ENCODE measurements at regions not wholly inside any gene's neighbourhood (a gene's known extent, or its start where the extent isn't known, plus 50 kb on each side); places are given as distances from the start of the nearest gene placed in this dataset.

- Mint-ChIP-seq H3K4me1 (ENCODE audit: low read depth, unreplicated experiment) (peaks cover 32% of the 10 kb centered on the region), H3K9me3 (ENCODE audit: low read depth, unreplicated experiment) (no peaks in the 10 kb centered on the region), H3K27me3 (ENCODE audit: unreplicated experiment) (peaks cover 22% of the 10 kb centered on the region), H3K27ac (ENCODE audit: unreplicated experiment) (no peak overlapping the region), H3K36me3 (ENCODE audit: insufficient read depth, unreplicated experiment) (peaks cover 11% of the 10 kb centered on the region), H3K4me3 (ENCODE audit: low read depth, unreplicated experiment) (no peak overlapping the region)
- CTCF ChIA-PET, result no interaction called here
- no peak for DNase-seq
- intact Hi-C loops (cut with micrococcal nuclease; ENCODE audit: unreplicated experiment), result no loop called here
- TF ChIP-seq CTCF (IDR thresholded peaks at IDR 0.05; ENCODE audit: unreplicated experiment), result no peak
- no TSS peak for BruUV-seq (replicated peaks)
These were observed 266.3 kb downstream of the RPLP1 start for GRCh38 chr15:69718916-69719315.

GRCh38 chr15:69719527-69720240 is 267.1 kb downstream of the RPLP1 start:
- Mint-ChIP-seq H3K9me3 (ENCODE audit: low read depth, unreplicated experiment) (no peaks in the 10 kb centered on the region), H3K4me3 (ENCODE audit: low read depth, unreplicated experiment) (no peak overlapping the region), H3K27ac (ENCODE audit: unreplicated experiment) (no peak overlapping the region), H3K4me1 (ENCODE audit: low read depth, unreplicated experiment) (peaks cover 24% of the 10 kb centered on the region), H3K27me3 (ENCODE audit: unreplicated experiment) (peaks cover 30% of the 10 kb centered on the region), H3K36me3 (ENCODE audit: insufficient read depth, unreplicated experiment) (peaks cover 5% of the 10 kb centered on the region)
- BruUV-seq (replicated peaks), result no TSS peak
- intact Hi-C loops (cut with micrococcal nuclease; ENCODE audit: unreplicated experiment), result loop anchor here (5.0 to 10.0 kb wide), 3 partner anchors 127 to 375 kb away; partner anchors contain the start of gene TLE3
- TF ChIP-seq CTCF (IDR thresholded peaks at IDR 0.05; ENCODE audit: unreplicated experiment), result no peak
- CTCF ChIA-PET, result no interaction called here
- DNase-seq, result no peak

- Mint-ChIP-seq H3K27me3 (ENCODE audit: unreplicated experiment) (peaks cover 39% of the 10 kb centered on the region), H3K4me1 (ENCODE audit: low read depth, unreplicated experiment) (peaks cover 16% of the 10 kb centered on the region), H3K27ac (ENCODE audit: unreplicated experiment) (no peak overlapping the region), H3K9me3 (ENCODE audit: low read depth, unreplicated experiment) (no peaks in the 10 kb centered on the region), H3K4me3 (ENCODE audit: low read depth, unreplicated experiment) (no peak overlapping the region), H3K36me3 (ENCODE audit: insufficient read depth, unreplicated experiment) (peaks cover 5% of the 10 kb centered on the region)
- no peak for TF ChIP-seq CTCF (IDR thresholded peaks at IDR 0.05; ENCODE audit: unreplicated experiment)
- BruUV-seq (replicated peaks), result no TSS peak
- CTCF ChIA-PET, result interaction anchor here (1.0 to 1.3 kb wide), 4 partner anchors 11 to 40 kb away, joined by 3 to 4 read pairs (median 4); no protein-coding TSS in a partner anchor
- intact Hi-C loops (cut with micrococcal nuclease; ENCODE audit: unreplicated experiment), result loop anchor here (5.0 to 10.0 kb wide), 3 partner anchors 128 to 374 kb away; partner anchors contain the start of gene TLE3
- DNase-seq, result no peak
These were observed 267.9 kb downstream of the RPLP1 start for GRCh38 chr15:69720536-69720935.

- CTCF ChIA-PET, result interaction anchor here (1.0 to 1.3 kb wide), 2 partner anchors 120 to 147 kb away, joined by 3 read pairs; no protein-coding TSS in a partner anchor
These were observed 270.3 kb downstream of the RPLP1 start for GRCh38 chr15:69722924-69723323.

More at GRCh38 chr15:69722924-69723323, 270.3 kb downstream of the RPLP1 start:
- DNase-seq, result no peak
- peaks cover 15% of the 10 kb centered on the region for H3K4me1 Mint-ChIP-seq (ENCODE audit: low read depth, unreplicated experiment)
- intact Hi-C loops (cut with micrococcal nuclease; ENCODE audit: unreplicated experiment), result loop anchor here (5.0 to 10.0 kb wide), 3 partner anchors 131 to 372 kb away; partner anchors contain the start of gene TLE3
- H3K36me3 Mint-ChIP-seq (ENCODE audit: insufficient read depth, unreplicated experiment), result peaks cover 5% of the 10 kb centered on the region
- BruUV-seq (replicated peaks), result no TSS peak
- no peak overlapping the region for H3K4me3 Mint-ChIP-seq (ENCODE audit: low read depth, unreplicated experiment)
- TF ChIP-seq CTCF (IDR thresholded peaks at IDR 0.05; ENCODE audit: unreplicated experiment), result no peak
- H3K27ac Mint-ChIP-seq (ENCODE audit: unreplicated experiment), result no peak overlapping the region
- peaks cover 54% of the 10 kb centered on the region for H3K27me3 Mint-ChIP-seq (ENCODE audit: unreplicated experiment)
- no peaks in the 10 kb centered on the region for H3K9me3 Mint-ChIP-seq (ENCODE audit: low read depth, unreplicated experiment)

Measured in Calu3 (cell line).